Osteoblast (primary cell): ENCODE measurements at regions not wholly inside any gene's neighbourhood (a gene's known extent, or its start where the extent isn't known, plus 50 kb on each side); places are given as distances from the start of the nearest gene placed in this dataset.

Experiments
- DNase-seq: peaks from one replicate; pipeline ENCODE4 v3.0.0; 2011; ENCODE audit warnings: low spot score, mixed read lengths; ENCODE audit not compliant: insufficient read length; ENCODE audit errors: missing footprints
- H2AFZ ChIP-seq: 2 replicates; pipeline ENCODE4 v1.6.0; 2011; ENCODE audit warnings: mild to moderate bottlenecking, low read length
- H3K27ac ChIP-seq: 2 replicates; pipeline ENCODE4 v1.5.1; 2011; ENCODE audit warnings: mild to moderate bottlenecking, low read depth, low read length, moderate library complexity
- H3K27me3 ChIP-seq: 2 replicates; pipeline ENCODE4 v1.6.0; 2012; ENCODE audit warnings: mild to moderate bottlenecking, control low read depth, inconsistent platforms, low read length, moderate library complexity; ENCODE audit not compliant: insufficient read depth
- H3K36me3 ChIP-seq: 2 replicates; pipeline ENCODE4 v1.5.1; 2011; ENCODE audit warnings: mild to moderate bottlenecking, low read length, control low read depth, moderate library complexity; ENCODE audit not compliant: insufficient read depth
- H3K4me1 ChIP-seq: 2 replicates; pipeline ENCODE4 v1.5.1; 2011; ENCODE audit warnings: mild to moderate bottlenecking, low read length, control low read depth, moderate library complexity; ENCODE audit not compliant: insufficient read depth
- H3K4me2 ChIP-seq: 2 replicates; pipeline ENCODE4 v1.6.0; 2011; ENCODE audit warnings: mild to moderate bottlenecking, low read length; ENCODE audit not compliant: insufficient read depth
- H3K4me3 ChIP-seq: fragments of 200-600 bp; sonication (generic); 3 replicates; pipeline ENCODE4 v1.5.1; 2012; ENCODE audit warnings: mild to moderate bottlenecking, low read length, inconsistent platforms; ENCODE audit not compliant: insufficient read depth
- H3K79me2 ChIP-seq: 2 replicates; pipeline ENCODE4 v1.6.0; 2012; ENCODE audit warnings: mild to moderate bottlenecking, low read length, control low read depth, inconsistent platforms; ENCODE audit not compliant: insufficient read depth
- H3K9me3 ChIP-seq: 2 replicates; pipeline ENCODE4 v1.5.1; 2011; ENCODE audit warnings: low read depth, low read length, control low read depth
- H4K20me1 ChIP-seq: 2 replicates; pipeline ENCODE4 v1.6.0; 2012; ENCODE audit warnings: mild to moderate bottlenecking, low read length, control low read depth; ENCODE audit not compliant: insufficient read depth
- CTCF ChIP-seq: IDR thresholded peaks from 2 replicates; pipeline ENCODE4 v1.5.1; 2011; ENCODE audit warnings: mild to moderate bottlenecking, low read depth, low read length, moderate library complexity; ENCODE audit errors: extremely low read depth

- Histone ChIP-seq H3K9me3 (no peaks in the 10 kb centered on the region), H3K36me3 (no peaks in the 10 kb centered on the region), H3K4me3 (no peak overlapping the region), H3K27ac (no peak overlapping the region), H4K20me1 (no peaks in the 10 kb centered on the region), H2AFZ (no peak overlapping the region), H3K27me3 (no peaks in the 10 kb centered on the region), H3K4me2 (no peak overlapping the region), H3K79me2 (no peaks in the 10 kb centered on the region), H3K4me1 (no peaks in the 10 kb centered on the region)
- no peak for TF ChIP-seq CTCF
- DNase-seq, result no peak
Observed at GRCh38 chr4:11565899-11566298, 137.2 kb upstream of the HS3ST1 start.

- H3K79me2 ChIP-seq, result no peaks in the 10 kb centered on the region
- no peaks in the 10 kb centered on the region for H3K36me3 ChIP-seq
- H3K9me3 ChIP-seq, result no peaks in the 10 kb centered on the region
- no peak overlapping the region for H3K4me2 ChIP-seq
- TF ChIP-seq CTCF, result no peak
- no peaks in the 10 kb centered on the region for H3K4me1 ChIP-seq
- H2AFZ ChIP-seq, result no peak overlapping the region
- no peak overlapping the region for H3K27ac ChIP-seq
- H3K4me3 ChIP-seq, result no peak overlapping the region
- no peaks in the 10 kb centered on the region for H4K20me1 ChIP-seq
- no peak for DNase-seq
- no peaks in the 10 kb centered on the region for H3K27me3 ChIP-seq
Observed at GRCh38 chr4:11565213-11565612, 136.5 kb upstream of the HS3ST1 start.

GRCh38 chr4:11564021-11564420 is 135.3 kb upstream of the HS3ST1 start:
- Histone ChIP-seq H3K36me3 (no peaks in the 10 kb centered on the region), H3K27me3 (no peaks in the 10 kb centered on the region)
- no peak for DNase-seq

GRCh38 chr4:11549525-11549924 is 120.8 kb upstream of the HS3ST1 start:
- no peaks in the 10 kb centered on the region for H4K20me1 ChIP-seq
- H3K4me3 ChIP-seq, result no peak overlapping the region
- H3K36me3 ChIP-seq, result no peaks in the 10 kb centered on the region
- no peaks in the 10 kb centered on the region for H3K9me3 ChIP-seq
- no peaks in the 10 kb centered on the region for H3K4me1 ChIP-seq
- no peak overlapping the region for H2AFZ ChIP-seq
- H3K4me2 ChIP-seq, result no peak overlapping the region
- H3K79me2 ChIP-seq, result no peaks in the 10 kb centered on the region
- H3K27me3 ChIP-seq, result no peaks in the 10 kb centered on the region
- no peak for TF ChIP-seq CTCF
- DNase-seq, result no peak
- no peak overlapping the region for H3K27ac ChIP-seq

More at GRCh38 chr4:11564021-11564420, 135.3 kb upstream of the HS3ST1 start:
- H3K4me3 ChIP-seq, result no peak overlapping the region
- no peak for TF ChIP-seq CTCF
- H3K4me2 ChIP-seq, result no peak overlapping the region
- no peaks in the 10 kb centered on the region for H4K20me1 ChIP-seq
- H2AFZ ChIP-seq, result no peak overlapping the region
- no peaks in the 10 kb centered on the region for H3K4me1 ChIP-seq
- H3K9me3 ChIP-seq, result no peaks in the 10 kb centered on the region
- H3K79me2 ChIP-seq, result no peaks in the 10 kb centered on the region
- no peak overlapping the region for H3K27ac ChIP-seq
